HG03460 (cell line): ENCODE measurements at regions not wholly inside any gene's neighbourhood (a gene's known extent, or its start where the extent isn't known, plus 50 kb on each side); places are given as distances from the start of the nearest gene placed in this dataset.
"Not testable (repeated sequence)": the region's sequence is repeated elsewhere in the genome, so short reads cannot be mapped to it uniquely, and the experiment has no call there.

ENCODE experiments used
- ATAC-seq: cut with Tn5 transposase; IDR thresholded peaks from one replicate; pipeline ENCODE4 v1.9.1; 2021; ENCODE audit not compliant: unreplicated experiment

GRCh38 chr6:27132532-27133280 lies 114.8 kb upstream of the PRSS16 start:
- peak; percentile 60 for ATAC-seq

GRCh38 chr6:27133281-27134227 lies 113.9 kb upstream of the PRSS16 start:
- ATAC-seq = peak; percentile 24

GRCh38 chr6:27135087-27135657 lies 112.3 kb upstream of the PRSS16 start:
- ATAC-seq = no peak

GRCh38 chr6:27136077-27136644 lies 111.3 kb upstream of the PRSS16 start:
- ATAC-seq = no peak

GRCh38 chr6:27136978-27137814 lies 110.3 kb upstream of the PRSS16 start:
- ATAC-seq = no peak

GRCh38 chr6:27138406-27138805 lies 109.1 kb upstream of the PRSS16 start:
- ATAC-seq = no peak

- peak; percentile 43 for ATAC-seq
These were observed 108.4 kb upstream of the PRSS16 start for GRCh38 chr6:27138837-27139755.

GRCh38 chr6:27139756-27140579 lies 107.5 kb upstream of the PRSS16 start:
- ATAC-seq = peak; percentile 15

- no peak for ATAC-seq
These were observed 106.4 kb upstream of the PRSS16 start for GRCh38 chr6:27140999-27141528.

- ATAC-seq = no peak
These were observed 105.9 kb upstream of the PRSS16 start for GRCh38 chr6:27141529-27142015.

GRCh38 chr6:27143020-27143388 lies 104.5 kb upstream of the PRSS16 start:
- not testable (repeated sequence) for ATAC-seq

GRCh38 chr6:27143474-27144026 lies 104.0 kb upstream of the PRSS16 start:
- no peak for ATAC-seq

- no peak for ATAC-seq
These were observed 102.8 kb upstream of the PRSS16 start for GRCh38 chr6:27144740-27145079.

GRCh38 chr6:27145731-27146455 lies 101.6 kb upstream of the PRSS16 start:
- ATAC-seq = peak; percentile 33

GRCh38 chr6:27146456-27146705 lies 101.1 kb upstream of the PRSS16 start:
- not testable (repeated sequence) for ATAC-seq

GRCh38 chr6:27146706-27147505 lies 100.6 kb upstream of the PRSS16 start:
- ATAC-seq = peak; percentile 72

- ATAC-seq = no peak
These were observed 99.1 kb upstream of the PRSS16 start for GRCh38 chr6:27148404-27148795.
